GM18858 (cell line): ENCODE measurements at regions not wholly inside any gene's neighbourhood (a gene's known extent, or its start where the extent isn't known, plus 50 kb on each side); places are given as distances from the start of the nearest gene placed in this dataset.

Source experiments
- ATAC-seq: cut with Tn5 transposase; IDR thresholded peaks from one replicate; pipeline ENCODE4 v1.9.1; 2021; ENCODE audit not compliant: unreplicated experiment

DNA sequence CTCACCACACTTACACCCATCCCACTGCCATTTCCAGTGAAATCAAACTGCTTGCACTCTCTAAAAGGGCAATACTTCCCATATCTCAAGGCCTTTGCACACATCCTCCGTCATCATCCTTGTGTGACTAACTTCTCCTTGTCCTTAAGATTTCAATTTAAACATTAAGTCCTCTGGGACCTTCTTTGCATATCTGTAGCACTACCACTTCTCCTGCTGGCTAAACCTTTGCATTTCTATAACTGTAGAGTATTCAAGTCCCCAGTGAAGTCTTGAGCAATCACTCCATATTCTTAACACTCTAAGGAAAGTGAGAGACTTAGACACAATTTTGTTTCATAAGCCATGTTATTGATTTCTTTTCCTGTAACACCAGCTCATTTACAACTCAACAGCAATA, 136.8 kb upstream of the EPHA4 start:
- ATAC-seq = no peak

GRCh38 chr2:221705185-221705877, 133.2 kb upstream of the EPHA4 start:
- ATAC-seq = no peak

- ATAC-seq = no peak
Measured at GRCh38 chr2:221704442-221704841, 132.3 kb upstream of the EPHA4 start.

DNA sequence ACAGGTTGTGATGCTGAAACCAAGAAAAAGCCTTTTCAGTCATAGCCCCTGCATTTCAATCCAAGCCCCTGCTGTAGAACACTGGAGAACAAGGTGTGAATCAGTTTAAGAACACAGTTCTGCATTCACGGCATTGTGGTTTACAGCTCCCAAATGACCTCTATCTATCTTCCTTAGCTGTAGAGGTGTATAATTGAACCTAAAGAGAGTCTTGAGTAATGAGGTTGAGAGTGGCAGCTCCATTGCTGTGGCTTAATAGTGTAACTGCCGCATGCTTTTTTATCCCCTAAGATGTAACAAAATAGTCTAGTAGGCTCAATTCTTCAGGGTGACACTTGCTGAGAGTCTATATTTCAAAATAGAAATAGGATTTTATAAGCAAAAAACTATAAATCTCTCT, 121.3 kb upstream of the EPHA4 start:
- no peak for ATAC-seq

DNA sequence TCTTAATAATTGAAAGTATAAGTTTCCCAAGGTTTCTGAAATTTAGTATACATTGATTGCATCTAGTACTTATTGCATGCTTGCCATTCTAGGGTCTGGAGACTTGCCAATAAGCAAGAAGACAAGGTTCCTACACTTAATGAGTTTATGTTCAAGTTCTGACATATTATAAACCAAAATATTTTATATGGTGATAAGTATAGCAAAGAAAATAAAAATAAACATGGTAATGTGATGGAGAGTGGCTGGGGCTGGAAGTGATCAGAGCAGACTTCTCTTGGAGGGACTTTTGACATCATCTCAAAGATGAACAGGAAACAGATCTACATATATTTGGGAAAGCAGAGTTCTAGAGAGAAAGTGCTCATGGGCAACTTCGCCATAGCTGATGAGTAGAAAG, 119.5 kb upstream of the EPHA4 start:
- no peak for ATAC-seq

DNA sequence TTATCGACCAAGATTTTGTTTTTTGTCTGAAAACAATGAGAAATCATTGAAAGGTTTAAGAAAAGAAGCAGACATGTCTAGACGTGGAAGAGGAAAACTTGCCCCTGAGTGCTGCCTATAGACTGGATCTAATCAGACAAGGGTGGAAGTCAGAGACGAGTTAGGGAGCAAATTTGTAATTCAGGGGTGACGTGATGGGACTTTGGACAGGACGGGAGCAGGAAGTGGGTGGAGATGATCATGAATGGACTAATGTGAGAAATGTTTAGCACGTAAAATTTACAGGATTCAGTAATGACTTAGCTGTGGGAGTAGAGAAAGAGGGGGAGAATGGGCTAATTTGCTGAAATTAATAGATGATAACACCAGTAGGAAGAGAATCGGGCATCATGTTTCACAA, 117.0 kb upstream of the EPHA4 start:
- ATAC-seq = no peak

DNA sequence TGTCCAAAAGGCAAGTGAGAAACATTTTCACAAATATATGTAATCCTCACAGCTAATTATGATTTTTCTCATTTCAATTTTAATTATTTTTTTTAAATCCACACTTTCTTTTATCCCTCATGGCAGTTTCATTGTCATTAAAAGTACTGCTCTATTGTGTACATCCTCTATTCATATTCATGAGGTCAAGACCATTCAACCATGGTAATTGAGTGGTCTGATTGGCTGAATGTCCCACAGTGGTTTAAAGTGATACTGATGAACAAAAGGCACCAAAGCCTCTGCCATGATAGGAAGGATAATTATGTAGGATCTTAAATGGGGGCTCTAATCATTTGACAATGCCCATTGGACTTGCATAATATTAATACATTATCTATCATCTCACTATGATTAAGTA, 108.4 kb upstream of the EPHA4 start:
- ATAC-seq = no peak

- no peak for ATAC-seq
Measured at GRCh38 chr2:221677688-221678087, 105.6 kb upstream of the EPHA4 start.

DNA sequence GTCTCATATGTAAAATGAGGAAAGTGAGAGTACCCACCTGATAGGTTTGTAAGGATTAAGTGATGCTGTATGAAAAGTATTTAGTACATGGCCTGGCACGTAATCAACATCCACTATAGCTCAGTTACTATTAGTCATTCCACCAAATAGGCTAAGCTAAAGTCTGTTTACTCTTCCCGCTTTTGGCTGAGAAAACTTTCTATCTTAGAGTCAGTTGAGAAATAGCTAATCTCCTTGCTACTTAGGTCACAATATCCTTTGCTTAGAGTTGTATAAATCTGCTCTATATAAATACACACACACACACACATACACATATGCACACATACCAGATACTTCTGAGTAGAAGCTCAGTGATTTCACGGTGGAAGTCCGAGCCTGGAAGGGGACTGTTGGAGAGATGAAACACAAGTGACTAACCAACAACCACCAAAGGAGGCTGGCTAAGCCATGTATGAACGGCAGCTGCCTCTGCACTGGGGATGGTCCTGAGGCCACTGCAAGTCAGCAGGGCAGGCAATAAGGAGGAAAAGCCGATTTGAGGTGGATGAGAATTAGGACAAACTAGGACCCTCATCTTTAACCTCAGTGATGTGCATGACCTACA, 104.6 kb upstream of the EPHA4 start:
- ATAC-seq = no peak

DNA sequence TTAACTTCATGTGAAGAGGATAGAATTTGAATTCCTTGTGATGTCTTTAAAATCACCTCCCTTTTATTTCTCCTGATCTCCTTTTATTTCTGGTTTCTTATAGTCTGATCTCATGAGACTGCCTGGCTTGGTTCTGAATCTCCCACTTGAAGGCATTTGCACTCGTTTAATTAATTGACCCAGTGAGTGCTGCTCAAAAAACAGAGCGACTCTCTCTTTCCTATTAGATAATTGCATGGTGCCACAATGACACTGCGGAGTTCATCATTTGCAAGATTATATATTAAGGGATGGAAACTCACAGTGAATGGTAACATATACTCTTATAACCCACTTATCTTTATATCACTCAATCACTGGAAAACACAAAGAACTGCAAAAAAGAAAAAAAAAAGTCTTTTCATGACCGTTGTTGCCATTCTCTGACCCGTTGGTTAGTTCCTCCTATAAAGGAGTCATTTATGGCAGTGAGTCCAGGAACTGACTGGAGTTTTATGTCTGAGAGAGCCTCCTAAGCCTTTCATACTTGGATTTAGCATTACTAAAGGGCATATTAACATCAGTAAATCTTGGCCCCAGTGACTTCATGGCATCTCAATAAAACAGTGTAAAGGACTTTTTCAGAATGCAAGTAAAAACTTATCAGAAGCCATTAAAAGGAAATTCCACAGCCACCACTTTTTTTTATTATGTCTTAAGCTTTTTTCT, 103.3 kb upstream of the EPHA4 start:
- ATAC-seq = no peak

- no peak for ATAC-seq
Measured at GRCh38 chr2:221674446-221674845, 102.3 kb upstream of the EPHA4 start.

DNA sequence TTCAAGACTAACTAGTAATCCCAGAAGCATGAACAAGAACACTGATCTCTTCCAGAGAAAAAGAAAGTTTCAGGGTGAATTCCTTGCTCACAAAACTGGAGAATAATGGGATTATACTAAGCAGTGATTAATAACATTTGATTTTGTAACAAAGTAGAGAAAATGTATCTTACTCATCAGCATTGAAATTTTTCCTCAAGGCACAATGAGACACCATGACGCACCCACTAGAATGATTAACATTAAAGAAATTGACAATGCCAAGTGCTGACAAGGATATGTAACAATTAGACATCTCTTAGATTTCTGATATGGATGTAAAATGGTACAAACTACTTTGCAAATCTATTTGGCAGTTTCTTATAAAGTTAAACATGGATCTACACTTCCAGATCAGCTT, 101.1 kb upstream of the EPHA4 start:
- ATAC-seq = no peak

GRCh38 chr2:221671515-221671914, 99.4 kb upstream of the EPHA4 start:
- ATAC-seq = no peak

DNA sequence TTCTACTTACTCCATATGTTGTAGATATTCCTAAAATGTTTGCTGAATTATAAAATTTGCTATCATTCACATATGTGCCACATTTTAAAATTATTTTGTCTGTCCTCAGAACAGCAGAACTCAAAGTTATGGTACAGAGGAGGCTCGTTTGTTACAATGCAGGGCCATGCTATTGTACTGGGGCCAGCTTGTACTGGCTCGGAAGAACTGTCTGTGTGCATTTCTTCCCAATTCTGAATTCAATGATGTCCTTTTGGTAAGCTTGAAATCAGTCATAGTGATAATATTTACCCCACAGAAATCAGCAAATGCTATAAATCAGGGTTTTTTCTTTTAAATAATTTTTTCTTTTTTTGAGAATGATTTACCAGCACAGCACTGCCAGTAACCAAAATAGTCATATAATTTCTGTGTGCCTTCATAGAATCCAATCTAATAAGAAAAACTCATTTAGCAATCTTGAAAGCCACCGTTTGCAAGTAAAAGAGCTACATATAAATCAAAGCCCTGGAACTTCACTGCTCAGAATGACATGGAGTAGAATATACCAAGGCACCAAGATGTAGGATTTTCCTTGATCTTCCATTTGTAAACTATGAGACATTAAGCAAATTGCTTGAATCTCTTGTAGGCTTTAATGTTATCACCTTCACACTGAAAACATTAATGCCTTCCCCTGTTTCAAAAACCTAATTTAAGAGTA, 90.7 kb upstream of the EPHA4 start:
- ATAC-seq = no peak

DNA sequence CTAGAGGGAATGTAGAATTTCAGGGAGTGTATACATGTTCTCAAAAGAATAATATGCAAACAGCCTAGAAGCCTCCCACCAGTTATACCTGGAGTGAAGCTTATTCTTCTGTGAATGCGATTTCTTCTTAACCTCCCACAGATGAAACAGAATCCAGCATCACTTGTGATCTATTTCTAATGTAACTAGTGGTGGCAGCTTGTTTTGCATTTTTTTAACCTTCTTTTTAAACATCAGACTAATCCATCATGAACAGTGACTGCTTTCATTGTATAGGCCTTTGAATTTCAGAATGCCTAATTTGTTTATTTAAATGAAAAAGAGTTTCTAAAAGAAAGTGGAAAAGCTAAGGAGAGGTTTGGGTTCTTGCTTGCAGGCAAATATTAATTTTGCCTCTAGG, 85.7 kb upstream of the EPHA4 start:
- no peak for ATAC-seq

DNA sequence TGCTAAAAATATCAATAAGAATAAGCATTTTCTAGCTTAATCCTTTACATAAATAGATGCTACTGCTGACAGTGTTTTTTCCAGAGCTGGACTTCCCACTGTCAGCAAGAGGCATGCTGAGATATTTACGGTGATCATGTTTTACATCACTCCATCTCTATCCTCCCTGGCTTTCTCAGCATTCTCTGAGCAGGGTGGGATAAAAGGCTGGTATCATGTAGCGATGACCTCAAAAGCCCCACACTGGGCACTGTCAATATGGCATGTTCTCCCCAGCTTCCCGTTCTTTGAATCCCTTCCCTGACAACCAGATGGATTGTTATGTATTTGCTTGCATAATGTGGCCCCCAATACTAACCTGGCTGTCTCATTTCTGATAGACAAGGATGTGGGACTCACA, 83.2 kb upstream of the EPHA4 start:
- ATAC-seq = no peak

DNA sequence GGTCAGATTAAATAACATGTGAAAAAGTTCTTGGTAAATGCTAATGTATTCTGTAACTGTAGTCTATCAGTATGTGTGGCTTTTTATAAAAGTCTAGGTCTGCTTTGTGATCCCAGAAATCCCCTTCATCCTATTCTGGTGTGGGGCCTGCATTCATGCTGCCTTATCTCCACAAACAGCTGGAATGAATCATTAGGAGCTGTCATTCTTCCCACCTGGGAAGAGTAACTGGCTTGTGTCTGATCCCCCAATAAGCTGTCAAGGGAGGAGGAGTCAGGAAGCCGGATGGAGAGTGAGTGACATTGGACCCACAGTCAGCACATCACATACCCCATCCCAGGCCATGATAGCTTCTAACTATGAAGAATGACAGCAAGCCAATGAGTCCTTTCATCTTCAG, 81.1 kb upstream of the EPHA4 start:
- no peak for ATAC-seq

DNA sequence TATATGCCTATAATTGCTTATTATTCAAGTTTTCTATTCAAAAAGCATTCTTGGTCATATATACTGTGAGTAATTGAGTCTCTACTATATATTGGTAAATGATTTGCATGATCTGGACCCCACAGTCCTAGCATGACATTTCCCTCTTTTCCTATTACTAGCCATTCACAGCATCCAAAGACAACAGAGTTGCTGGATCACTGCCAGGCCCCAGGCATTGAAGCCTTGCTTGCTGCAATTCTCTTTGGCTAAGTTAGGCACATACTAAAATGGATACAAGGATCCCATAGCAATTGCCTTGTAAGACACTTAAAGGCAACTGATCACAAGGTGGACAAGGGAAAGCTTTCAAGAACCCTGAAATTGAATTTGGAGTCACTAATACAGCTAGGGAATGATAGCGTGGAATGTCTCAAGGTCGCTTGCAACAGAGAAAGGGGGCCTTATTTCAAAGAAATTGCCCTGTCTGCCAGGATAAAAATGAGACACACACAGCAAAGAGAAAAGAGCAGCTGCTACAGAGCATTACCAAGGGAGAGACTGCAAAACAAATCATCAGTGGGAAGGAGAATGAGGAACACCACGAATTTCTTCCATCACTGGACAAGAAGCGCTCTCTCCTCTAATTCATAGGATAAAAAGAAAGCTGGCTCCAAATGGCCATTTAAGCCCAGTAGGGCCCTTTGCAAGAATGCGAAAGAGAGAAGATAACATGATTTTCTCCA, 77.1 kb upstream of the EPHA4 start:
- no peak for ATAC-seq

GRCh38 chr2:221642447-221642846, 70.3 kb upstream of the EPHA4 start:
- no peak for ATAC-seq

DNA sequence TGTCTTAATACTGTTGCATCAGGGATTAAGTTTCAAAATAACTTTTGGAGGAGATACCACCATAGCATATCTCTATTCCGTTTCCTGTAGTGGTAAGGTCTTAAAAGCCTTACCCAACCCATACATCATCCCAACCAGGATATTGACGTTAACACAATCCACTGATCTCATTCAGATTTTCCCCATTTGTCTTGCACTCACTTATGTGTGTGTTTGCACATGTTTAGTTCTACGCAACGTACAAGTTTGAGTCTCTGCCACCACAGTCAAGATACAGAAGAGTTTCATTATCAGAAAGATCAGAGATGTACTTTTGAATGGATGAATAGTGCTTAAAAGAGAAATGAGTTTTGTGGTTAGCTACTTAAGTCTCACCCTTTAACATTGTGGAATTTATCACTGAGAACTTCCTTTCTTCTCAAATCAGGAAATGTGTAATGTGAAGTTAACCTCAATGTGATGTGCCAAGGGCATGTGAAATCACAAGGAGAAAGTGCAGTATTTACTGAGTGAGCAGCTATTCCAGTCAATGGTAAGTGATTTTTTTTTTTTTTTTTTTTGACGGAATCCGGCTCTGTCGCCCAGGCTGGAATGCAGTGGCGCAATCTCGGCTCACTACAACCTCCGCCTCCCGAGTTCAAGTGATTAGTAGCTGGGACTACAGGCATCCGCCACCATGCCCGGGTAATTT, 69.2 kb upstream of the EPHA4 start:
- no peak for ATAC-seq

GRCh38 chr2:221640686-221641085, 68.6 kb upstream of the EPHA4 start:
- no peak for ATAC-seq
